ENCODE measurements at regions not wholly inside any gene's neighbourhood (a gene's known extent, or its start where the extent isn't known, plus 50 kb on each side); places are given as distances from the start of the nearest gene placed in this dataset.

- Histone ChIP-seq H3K9me3 (ENCODE audit: control insufficient read depth in 2 of 2, low read length in 2 of 2) (no peaks in the 10 kb centered on the region), H3K36me3 (ENCODE audit: control insufficient read depth in 2 of 2, insufficient read depth in 2 of 2, low read length in 2 of 2) (no peaks in the 10 kb centered on the region), H3K4me3 (ENCODE audit: low read length in 2 of 2) (no peak overlapping the region), H3K27me3 (ENCODE audit: control insufficient read depth in 2 of 2, insufficient read depth in 2 of 2, low read length in 2 of 2) (no peaks in the 10 kb centered on the region), H3K9ac (ENCODE audit: low read depth in 1 of 2, low read length in 2 of 2) (no peak overlapping the region), H3K4me1 (ENCODE audit: control insufficient read depth in 2 of 2, insufficient read depth in 2 of 2, low read length in 2 of 2) (no peaks in the 10 kb centered on the region), H3K27ac (ENCODE audit: low read depth in 2 of 2, low read length in 2 of 2) (no peak overlapping the region)
These were observed 512.5 kb upstream of the SLIT2 start for GRCh38 chr4:19739101-19739651.

DNA sequence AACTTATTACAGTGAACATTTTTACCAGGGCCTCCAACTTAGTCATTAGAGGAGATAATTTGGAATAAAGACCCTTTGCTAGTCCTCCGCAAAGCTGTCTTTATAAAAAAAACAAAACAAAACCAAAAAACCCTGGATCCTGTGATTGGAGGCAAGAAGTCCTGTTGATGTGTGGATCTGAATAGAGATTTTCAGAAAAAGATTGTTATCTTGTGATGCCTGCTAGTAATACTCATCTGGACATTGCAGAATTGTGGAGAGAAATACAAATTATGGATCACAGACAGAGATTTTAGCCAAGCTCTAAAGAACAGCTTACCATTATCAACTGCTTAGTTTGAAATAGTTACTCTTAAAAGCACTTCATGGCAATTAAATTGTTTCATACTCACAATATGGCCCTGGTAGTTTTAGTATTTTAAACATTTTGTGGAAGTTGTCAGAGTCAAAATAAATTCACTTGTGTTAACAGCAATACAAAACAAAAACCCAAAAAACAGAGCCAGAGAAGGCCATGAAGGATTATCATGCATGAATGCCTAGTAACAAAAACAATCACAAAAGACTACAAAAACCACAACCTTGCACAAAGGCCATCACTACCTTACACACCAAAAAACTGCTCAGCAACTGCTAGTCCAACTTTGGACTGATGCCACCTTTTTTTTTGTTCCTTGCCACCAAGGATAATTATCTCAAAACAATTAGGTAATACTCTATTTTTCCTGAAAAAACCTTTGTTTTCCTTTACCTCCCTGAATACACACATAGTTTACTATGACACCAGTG is 514.5 kb upstream of the SLIT2 start:
- Histone ChIP-seq H3K27ac (ENCODE audit: low read depth in 2 of 2, low read length in 2 of 2) (no peak overlapping the region), H3K27me3 (ENCODE audit: control insufficient read depth in 2 of 2, insufficient read depth in 2 of 2, low read length in 2 of 2) (no peaks in the 10 kb centered on the region), H3K9me3 (ENCODE audit: control insufficient read depth in 2 of 2, low read length in 2 of 2) (no peaks in the 10 kb centered on the region), H3K9ac (ENCODE audit: low read depth in 1 of 2, low read length in 2 of 2) (no peak overlapping the region), H3K4me3 (ENCODE audit: low read length in 2 of 2) (no peak overlapping the region), H3K4me1 (ENCODE audit: control insufficient read depth in 2 of 2, insufficient read depth in 2 of 2, low read length in 2 of 2) (no peaks in the 10 kb centered on the region), H3K36me3 (ENCODE audit: control insufficient read depth in 2 of 2, insufficient read depth in 2 of 2, low read length in 2 of 2) (no peaks in the 10 kb centered on the region)

- no peaks in the 10 kb centered on the region for H3K9me3 ChIP-seq (ENCODE audit: control insufficient read depth in 2 of 2, low read length in 2 of 2)
- no peak overlapping the region for H3K9ac ChIP-seq (ENCODE audit: low read depth in 1 of 2, low read length in 2 of 2)
- H3K27ac ChIP-seq (ENCODE audit: low read depth in 2 of 2, low read length in 2 of 2) = no peak overlapping the region
- no peaks in the 10 kb centered on the region for H3K27me3 ChIP-seq (ENCODE audit: control insufficient read depth in 2 of 2, insufficient read depth in 2 of 2, low read length in 2 of 2)
- no peaks in the 10 kb centered on the region for H3K4me1 ChIP-seq (ENCODE audit: control insufficient read depth in 2 of 2, insufficient read depth in 2 of 2, low read length in 2 of 2)
- H3K4me3 ChIP-seq (ENCODE audit: low read length in 2 of 2) = no peak overlapping the region
- no peaks in the 10 kb centered on the region for H3K36me3 ChIP-seq (ENCODE audit: control insufficient read depth in 2 of 2, insufficient read depth in 2 of 2, low read length in 2 of 2)
These were observed 516.7 kb upstream of the SLIT2 start for GRCh38 chr4:19735012-19735411.

- Histone ChIP-seq H3K4me3 (ENCODE audit: low read length in 2 of 2) (no peak overlapping the region), H3K27me3 (ENCODE audit: control insufficient read depth in 2 of 2, insufficient read depth in 2 of 2, low read length in 2 of 2) (no peaks in the 10 kb centered on the region), H3K4me1 (ENCODE audit: control insufficient read depth in 2 of 2, insufficient read depth in 2 of 2, low read length in 2 of 2) (no peaks in the 10 kb centered on the region), H3K36me3 (ENCODE audit: control insufficient read depth in 2 of 2, insufficient read depth in 2 of 2, low read length in 2 of 2) (no peaks in the 10 kb centered on the region), H3K27ac (ENCODE audit: low read depth in 2 of 2, low read length in 2 of 2) (no peak overlapping the region), H3K9ac (ENCODE audit: low read depth in 1 of 2, low read length in 2 of 2) (no peak overlapping the region), H3K9me3 (ENCODE audit: control insufficient read depth in 2 of 2, low read length in 2 of 2) (no peaks in the 10 kb centered on the region)
These were observed 521.6 kb upstream of the SLIT2 start for GRCh38 chr4:19729886-19730651.

DNA sequence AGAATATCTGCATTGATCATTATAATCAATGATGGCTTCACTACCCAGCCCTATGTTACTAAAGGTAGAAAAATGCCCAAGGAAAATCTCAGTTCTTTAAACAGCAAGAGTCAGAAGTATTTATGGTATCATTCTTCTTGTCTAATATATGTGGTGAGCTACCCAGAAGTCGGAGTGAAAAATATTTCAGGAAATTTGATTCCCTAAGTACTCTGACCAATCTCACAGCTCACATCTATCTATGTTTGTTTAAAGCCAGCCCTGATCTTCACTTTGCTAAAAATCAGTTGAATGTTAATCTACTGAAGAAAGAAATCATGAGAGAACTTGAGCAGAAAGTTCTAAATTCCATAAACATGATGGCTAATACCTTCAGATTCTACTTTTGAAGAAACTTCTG is 522.9 kb upstream of the SLIT2 start:
- no peak overlapping the region for H3K27ac ChIP-seq (ENCODE audit: low read depth in 2 of 2, low read length in 2 of 2)
- no peak overlapping the region for H3K4me3 ChIP-seq (ENCODE audit: low read length in 2 of 2)
- H3K36me3 ChIP-seq (ENCODE audit: control insufficient read depth in 2 of 2, insufficient read depth in 2 of 2, low read length in 2 of 2) = no peaks in the 10 kb centered on the region
- H3K9ac ChIP-seq (ENCODE audit: low read depth in 1 of 2, low read length in 2 of 2) = no peak overlapping the region
- no peaks in the 10 kb centered on the region for H3K9me3 ChIP-seq (ENCODE audit: control insufficient read depth in 2 of 2, low read length in 2 of 2)
- H3K4me1 ChIP-seq (ENCODE audit: control insufficient read depth in 2 of 2, insufficient read depth in 2 of 2, low read length in 2 of 2) = no peaks in the 10 kb centered on the region
- no peaks in the 10 kb centered on the region for H3K27me3 ChIP-seq (ENCODE audit: control insufficient read depth in 2 of 2, insufficient read depth in 2 of 2, low read length in 2 of 2)

- Histone ChIP-seq H3K27me3 (ENCODE audit: control insufficient read depth in 2 of 2, insufficient read depth in 2 of 2, low read length in 2 of 2) (no peaks in the 10 kb centered on the region), H3K9ac (ENCODE audit: low read depth in 1 of 2, low read length in 2 of 2) (no peak overlapping the region), H3K27ac (ENCODE audit: low read depth in 2 of 2, low read length in 2 of 2) (no peak overlapping the region), H3K9me3 (ENCODE audit: control insufficient read depth in 2 of 2, low read length in 2 of 2) (no peaks in the 10 kb centered on the region), H3K4me1 (ENCODE audit: control insufficient read depth in 2 of 2, insufficient read depth in 2 of 2, low read length in 2 of 2) (no peaks in the 10 kb centered on the region), H3K4me3 (ENCODE audit: low read length in 2 of 2) (no peak overlapping the region), H3K36me3 (ENCODE audit: control insufficient read depth in 2 of 2, insufficient read depth in 2 of 2, low read length in 2 of 2) (no peaks in the 10 kb centered on the region)
These were observed 524.6 kb upstream of the SLIT2 start for GRCh38 chr4:19727141-19727540.

DNA sequence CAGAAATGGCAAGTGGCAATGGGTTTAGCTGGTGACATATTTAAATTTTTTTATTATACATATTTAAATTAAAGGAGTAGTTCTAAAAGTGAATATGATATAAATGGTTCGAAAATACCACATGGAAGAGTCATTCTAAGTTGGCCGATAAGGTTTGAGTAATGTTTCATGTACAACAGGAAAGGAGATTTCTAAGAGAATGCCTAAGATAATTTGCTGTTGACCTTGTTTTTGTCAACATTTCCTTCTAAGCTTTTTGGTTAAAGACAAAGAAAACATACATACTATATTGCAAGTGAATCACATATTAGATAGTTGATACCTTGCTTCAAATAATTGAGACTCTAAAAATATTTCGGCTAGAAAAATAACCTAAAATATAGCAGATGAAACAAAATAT is 526.6 kb upstream of the SLIT2 start:
- H3K9me3 ChIP-seq (ENCODE audit: control insufficient read depth in 2 of 2, low read length in 2 of 2) = no peaks in the 10 kb centered on the region
- no peaks in the 10 kb centered on the region for H3K27me3 ChIP-seq (ENCODE audit: control insufficient read depth in 2 of 2, insufficient read depth in 2 of 2, low read length in 2 of 2)
- no peak overlapping the region for H3K27ac ChIP-seq (ENCODE audit: low read depth in 2 of 2, low read length in 2 of 2)
- no peaks in the 10 kb centered on the region for H3K36me3 ChIP-seq (ENCODE audit: control insufficient read depth in 2 of 2, insufficient read depth in 2 of 2, low read length in 2 of 2)
- no peak overlapping the region for H3K9ac ChIP-seq (ENCODE audit: low read depth in 1 of 2, low read length in 2 of 2)
- H3K4me1 ChIP-seq (ENCODE audit: control insufficient read depth in 2 of 2, insufficient read depth in 2 of 2, low read length in 2 of 2) = no peaks in the 10 kb centered on the region
- no peak overlapping the region for H3K4me3 ChIP-seq (ENCODE audit: low read length in 2 of 2)

DNA sequence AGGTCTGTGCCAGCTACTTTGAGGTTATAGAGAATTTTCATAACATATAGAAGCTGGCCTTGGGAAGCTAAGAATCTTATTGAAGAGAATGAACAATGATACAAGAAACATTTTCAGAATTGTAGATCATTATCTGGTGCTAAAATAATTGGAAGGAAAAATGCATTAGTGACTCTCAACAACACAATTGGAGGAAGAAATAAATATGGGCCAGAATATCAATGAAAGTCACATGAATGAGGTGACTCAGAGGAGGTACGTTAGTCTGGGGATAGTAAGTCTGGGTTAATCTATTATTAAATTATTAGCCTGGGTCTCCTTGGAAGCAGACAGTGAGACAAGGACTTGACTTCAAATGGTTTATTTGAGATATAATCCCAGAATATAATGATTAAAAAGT is 529.3 kb upstream of the SLIT2 start:
- no peak overlapping the region for H3K4me3 ChIP-seq (ENCODE audit: low read length in 2 of 2)

DNA sequence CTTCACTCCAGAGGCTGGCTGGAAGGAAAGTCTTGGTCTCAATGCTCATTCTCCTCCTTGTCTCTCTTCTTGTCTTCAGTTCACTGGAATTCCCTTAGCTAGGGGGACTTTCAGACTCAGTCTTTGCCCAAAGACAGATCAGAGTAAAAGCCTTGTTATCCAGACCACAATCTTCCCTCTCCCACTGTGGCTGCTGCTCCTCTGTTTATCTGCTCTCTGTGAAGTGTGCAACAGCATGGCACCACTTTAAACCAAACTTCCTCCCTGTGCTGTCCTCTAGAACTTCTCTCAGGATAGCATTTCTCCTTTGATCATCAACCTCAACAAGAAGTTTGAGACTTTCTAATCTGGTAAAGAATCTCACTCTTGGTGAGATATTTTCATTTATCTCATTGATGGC is 530.1 kb upstream of the SLIT2 start:
- Histone ChIP-seq H3K27ac (ENCODE audit: low read depth in 2 of 2, low read length in 2 of 2) (no peak overlapping the region), H3K27me3 (ENCODE audit: control insufficient read depth in 2 of 2, insufficient read depth in 2 of 2, low read length in 2 of 2) (no peaks in the 10 kb centered on the region)

More for the DNA sequence above, 529.3 kb upstream of the SLIT2 start:
- no peaks in the 10 kb centered on the region for H3K27me3 ChIP-seq (ENCODE audit: control insufficient read depth in 2 of 2, insufficient read depth in 2 of 2, low read length in 2 of 2)
- no peaks in the 10 kb centered on the region for H3K4me1 ChIP-seq (ENCODE audit: control insufficient read depth in 2 of 2, insufficient read depth in 2 of 2, low read length in 2 of 2)
- H3K36me3 ChIP-seq (ENCODE audit: control insufficient read depth in 2 of 2, insufficient read depth in 2 of 2, low read length in 2 of 2) = no peaks in the 10 kb centered on the region
- no peaks in the 10 kb centered on the region for H3K9me3 ChIP-seq (ENCODE audit: control insufficient read depth in 2 of 2, low read length in 2 of 2)
- no peak overlapping the region for H3K27ac ChIP-seq (ENCODE audit: low read depth in 2 of 2, low read length in 2 of 2)
- H3K9ac ChIP-seq (ENCODE audit: low read depth in 1 of 2, low read length in 2 of 2) = no peak overlapping the region

DNA sequence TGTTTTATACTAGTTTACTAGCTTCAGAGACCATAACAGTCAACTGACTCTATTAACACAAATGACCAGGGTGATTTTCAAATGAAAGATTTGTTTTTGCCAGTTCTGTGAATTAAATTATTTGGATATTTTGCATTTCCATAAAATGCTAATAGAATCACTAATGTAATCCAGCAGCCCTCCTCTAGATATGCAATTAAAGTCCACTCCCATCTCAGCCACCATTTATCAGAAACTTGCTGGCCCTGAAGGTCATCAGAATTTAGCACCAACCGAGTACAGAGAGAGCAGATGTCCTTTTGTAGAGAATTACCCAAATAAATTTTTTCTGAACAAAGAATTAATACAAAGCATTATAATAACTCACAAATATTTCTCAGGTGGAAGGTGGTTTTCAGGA is 531.1 kb upstream of the SLIT2 start:
- H3K27ac ChIP-seq (ENCODE audit: low read depth in 2 of 2, low read length in 2 of 2) = no peak overlapping the region
- no peak overlapping the region for H3K9ac ChIP-seq (ENCODE audit: low read depth in 1 of 2, low read length in 2 of 2)
- H3K36me3 ChIP-seq (ENCODE audit: control insufficient read depth in 2 of 2, insufficient read depth in 2 of 2, low read length in 2 of 2) = no peaks in the 10 kb centered on the region
- no peaks in the 10 kb centered on the region for H3K4me1 ChIP-seq (ENCODE audit: control insufficient read depth in 2 of 2, insufficient read depth in 2 of 2, low read length in 2 of 2)
- H3K27me3 ChIP-seq (ENCODE audit: control insufficient read depth in 2 of 2, insufficient read depth in 2 of 2, low read length in 2 of 2) = no peaks in the 10 kb centered on the region
- no peaks in the 10 kb centered on the region for H3K9me3 ChIP-seq (ENCODE audit: control insufficient read depth in 2 of 2, low read length in 2 of 2)
- no peak overlapping the region for H3K4me3 ChIP-seq (ENCODE audit: low read length in 2 of 2)

More for the DNA sequence above, 530.1 kb upstream of the SLIT2 start:
- Histone ChIP-seq H3K4me3 (ENCODE audit: low read length in 2 of 2) (no peak overlapping the region), H3K4me1 (ENCODE audit: control insufficient read depth in 2 of 2, insufficient read depth in 2 of 2, low read length in 2 of 2) (no peaks in the 10 kb centered on the region), H3K9me3 (ENCODE audit: control insufficient read depth in 2 of 2, low read length in 2 of 2) (no peaks in the 10 kb centered on the region), H3K9ac (ENCODE audit: low read depth in 1 of 2, low read length in 2 of 2) (no peak overlapping the region), H3K36me3 (ENCODE audit: control insufficient read depth in 2 of 2, insufficient read depth in 2 of 2, low read length in 2 of 2) (no peaks in the 10 kb centered on the region)

All from mucosa of rectum (tissue), 2 donors.